GM19395 (cell line): ENCODE measurements at regions not wholly inside any gene's neighbourhood (a gene's known extent, or its start where the extent isn't known, plus 50 kb on each side); places are given as distances from the start of the nearest gene placed in this dataset.

Source experiments
- ATAC-seq: cut with Tn5 transposase; IDR thresholded peaks from one replicate; pipeline ENCODE4 v1.9.1; 2021; ENCODE audit warnings: mild to moderate bottlenecking, moderate library complexity; ENCODE audit not compliant: unreplicated experiment

DNA sequence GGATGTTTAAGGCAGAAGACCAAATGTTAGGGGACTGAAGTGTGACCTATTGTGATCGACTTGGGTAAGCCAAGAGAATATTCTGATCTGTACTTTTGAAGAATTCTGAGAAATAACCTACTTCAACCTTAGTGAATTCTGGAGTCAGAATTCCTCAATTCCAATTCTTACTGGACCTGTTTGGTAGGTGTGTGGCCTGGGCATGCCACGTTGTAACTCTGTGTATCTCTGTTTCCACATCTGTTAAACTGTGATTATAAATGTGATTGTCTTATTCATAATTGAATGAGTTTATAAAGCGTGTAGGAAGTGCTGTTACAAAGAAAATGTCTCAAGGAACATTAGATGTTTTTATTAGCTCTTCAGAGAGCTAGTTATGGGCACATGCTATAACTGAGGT, 64.5 kb downstream of the TUSC1 start:
- ATAC-seq, result no peak

- no peak for ATAC-seq
Measured at GRCh38 chr9:25603106-25603505, 75.1 kb downstream of the TUSC1 start.

DNA sequence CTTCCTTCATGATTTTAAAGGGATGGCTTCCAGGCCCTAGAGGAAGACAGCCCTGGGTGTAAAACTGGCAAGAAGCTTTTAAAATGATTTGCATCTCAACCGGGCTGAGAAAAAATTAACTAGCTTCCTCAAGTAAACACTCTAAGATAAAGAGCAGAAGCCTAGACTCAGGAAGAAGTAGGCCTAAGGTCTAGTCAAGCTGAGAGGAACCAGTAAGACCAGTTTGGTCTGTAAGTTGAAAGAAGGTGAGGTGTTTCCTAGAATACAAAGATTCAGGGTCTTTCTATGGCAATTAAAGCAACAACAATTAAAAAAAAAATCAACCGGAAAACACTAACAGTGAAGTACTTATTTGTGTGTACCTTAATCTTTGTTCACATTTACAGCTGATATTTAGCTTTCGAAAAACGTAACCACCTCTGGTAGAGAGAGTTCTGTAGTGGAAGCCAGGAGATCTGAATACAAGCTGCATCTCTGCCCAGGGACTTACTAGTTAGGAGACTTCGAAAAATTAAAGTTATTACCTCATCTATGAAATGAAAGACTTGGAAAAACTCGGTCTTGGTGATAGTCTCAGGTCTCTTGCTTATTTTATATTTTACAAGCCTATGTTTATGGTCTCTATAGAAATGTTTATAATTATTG, 75.7 kb downstream of the TUSC1 start:
- no peak for ATAC-seq

GRCh38 chr9:25600501-25600900, 77.7 kb downstream of the TUSC1 start:
- ATAC-seq, result no peak

- ATAC-seq, result no peak
Measured at GRCh38 chr9:25584611-25585010, 93.6 kb downstream of the TUSC1 start.

GRCh38 chr9:25573281-25573680, 105.0 kb downstream of the TUSC1 start:
- no peak for ATAC-seq

- ATAC-seq, result no peak
Measured at GRCh38 chr9:25571491-25571890, 106.8 kb downstream of the TUSC1 start.

GRCh38 chr9:25570802-25571201, 107.4 kb downstream of the TUSC1 start:
- ATAC-seq, result no peak

DNA sequence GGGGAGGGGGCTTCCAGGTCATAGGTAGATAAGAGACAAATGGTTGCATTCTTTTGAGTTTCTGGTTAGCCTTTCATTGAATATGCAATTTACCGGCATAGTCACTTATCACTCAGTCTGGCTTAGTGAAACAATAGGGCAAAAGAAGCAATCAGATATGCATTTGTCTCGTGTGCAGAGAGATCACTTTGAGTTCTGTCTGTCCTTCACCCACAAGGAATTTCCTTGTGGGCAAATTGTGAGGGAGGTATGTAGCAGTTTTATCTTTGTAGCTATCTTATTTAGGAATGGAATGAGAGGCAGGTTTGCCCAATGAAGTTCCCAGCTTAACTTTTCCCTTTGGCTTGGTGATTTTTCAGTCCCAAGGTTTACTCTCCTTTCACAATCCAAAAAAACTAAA, 116.1 kb downstream of the TUSC1 start:
- ATAC-seq, result no peak

GRCh38 chr9:25557645-25558300, 120.5 kb downstream of the TUSC1 start:
- ATAC-seq, result no peak

GRCh38 chr9:25556540-25556939, 121.7 kb downstream of the TUSC1 start:
- no peak for ATAC-seq

DNA sequence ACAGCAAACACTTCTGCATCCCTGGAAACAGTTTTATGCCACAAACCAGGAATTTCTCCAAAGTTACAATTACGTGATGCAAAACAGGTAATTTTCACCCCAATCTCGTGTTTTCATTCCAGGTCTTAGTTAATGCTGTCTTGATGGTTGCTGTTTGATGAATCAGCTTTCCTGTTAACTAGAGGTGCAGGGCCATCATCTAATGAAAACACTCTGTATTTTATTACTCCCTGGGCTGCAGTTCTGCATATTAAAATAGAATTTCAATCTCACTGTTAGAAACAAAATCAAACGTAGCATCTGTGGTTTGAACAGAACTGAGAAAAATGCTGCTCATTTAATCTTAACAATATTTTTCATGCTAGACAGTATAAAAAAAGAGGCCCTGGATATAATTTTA, 129.4 kb downstream of the TUSC1 start:
- ATAC-seq, result no peak

GRCh38 chr9:25543806-25544205, 134.4 kb downstream of the TUSC1 start:
- ATAC-seq, result no peak

DNA sequence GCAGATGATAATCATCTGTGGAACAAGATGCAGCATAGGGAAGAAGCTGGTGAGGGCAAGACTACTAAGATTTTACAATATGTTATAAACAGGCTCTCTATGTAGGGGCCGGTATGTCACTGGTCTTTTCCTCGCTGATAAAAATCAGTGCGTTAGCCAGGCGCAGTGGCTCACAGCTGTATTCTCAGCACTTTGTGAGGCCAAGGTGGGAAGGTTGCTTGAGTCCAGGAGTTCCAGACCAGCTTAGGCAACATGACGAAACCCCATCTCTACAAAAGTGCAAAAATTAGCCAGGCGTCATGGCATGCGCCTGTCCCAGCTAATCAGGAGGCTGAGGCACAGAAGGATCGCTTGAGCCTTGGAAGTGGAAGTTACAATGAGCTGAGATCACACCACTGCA, 135.9 kb downstream of the TUSC1 start:
- no peak for ATAC-seq

DNA sequence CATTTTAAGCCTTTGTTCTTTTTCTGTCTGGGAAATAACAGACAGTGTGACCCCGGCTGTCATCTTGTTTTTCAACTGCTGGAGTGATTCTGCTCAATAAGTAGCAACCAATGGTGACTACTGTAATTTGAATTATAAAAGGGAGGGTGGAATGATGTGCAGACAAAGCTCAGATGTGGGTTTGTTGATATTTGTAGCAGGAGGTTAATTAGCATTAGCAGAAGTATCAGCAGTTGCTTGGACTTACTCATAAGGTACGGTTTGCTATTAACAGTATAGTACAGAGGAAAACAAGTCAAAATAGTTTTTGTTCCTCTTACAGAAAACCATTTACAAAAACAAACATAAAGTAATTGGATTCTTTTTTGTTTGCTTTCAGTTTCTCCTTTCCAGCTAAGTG, 140.4 kb downstream of the TUSC1 start:
- no peak for ATAC-seq

- no peak for ATAC-seq
Measured at GRCh38 chr9:25519286-25519685, 159.0 kb downstream of the TUSC1 start.

GRCh38 chr9:25517701-25518100, 160.5 kb downstream of the TUSC1 start:
- no peak for ATAC-seq

GRCh38 chr9:25513509-25514033, 164.7 kb downstream of the TUSC1 start:
- no peak for ATAC-seq

DNA sequence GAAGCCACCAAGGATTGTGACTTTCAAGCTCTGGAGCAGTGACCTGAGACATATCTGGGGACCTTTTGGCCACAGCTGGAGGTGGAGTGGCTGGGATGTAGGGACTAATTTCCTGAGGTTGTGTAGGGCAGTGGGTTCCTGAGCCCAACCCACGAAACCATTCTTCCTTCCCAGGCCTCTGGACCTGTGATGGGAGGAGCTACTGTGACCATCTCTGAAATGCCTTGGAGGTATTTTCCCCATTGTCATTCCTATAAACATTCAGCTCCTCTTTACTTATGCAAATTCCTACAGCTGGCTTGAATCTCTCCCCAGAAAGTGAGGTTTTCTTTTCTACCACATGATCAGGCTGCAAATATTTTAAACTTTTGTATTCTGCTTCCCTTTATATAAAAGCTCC, 172.6 kb downstream of the TUSC1 start:
- ATAC-seq, result no peak

DNA sequence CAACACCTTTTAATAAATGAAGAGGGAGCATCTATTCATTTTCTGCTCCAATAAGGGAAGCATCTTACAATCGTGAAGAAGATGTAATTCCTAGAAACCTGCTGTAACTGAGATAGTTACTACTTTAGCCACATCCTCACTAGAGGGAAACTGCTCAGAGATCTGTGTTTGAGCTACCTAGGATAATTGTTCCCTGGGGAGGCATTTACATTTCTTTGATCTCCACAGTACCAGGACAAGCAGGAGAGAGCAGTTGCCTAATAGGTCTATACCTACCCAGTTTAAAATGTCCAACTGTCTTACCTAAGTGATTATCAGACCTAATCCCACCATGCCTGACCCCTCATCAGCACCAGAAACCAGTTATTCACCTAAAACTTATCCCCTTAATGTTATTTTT, 196.9 kb downstream of the TUSC1 start:
- ATAC-seq, result no peak

- ATAC-seq, result no peak
Measured at GRCh38 chr9:25480696-25481095, 197.5 kb downstream of the TUSC1 start.

- no peak for ATAC-seq
Measured at GRCh38 chr9:25472681-25473080, 205.6 kb downstream of the TUSC1 start.
